H1 (cell line): ENCODE measurements at regions not wholly inside any gene's neighbourhood (a gene's known extent, or its start where the extent isn't known, plus 50 kb on each side); places are given as distances from the start of the nearest gene placed in this dataset.

Source experiments
- BACH1 ChIP-seq: IDR thresholded peaks from 2 replicates; pipeline ENCODE4 v1.6.1; 2012; ENCODE audit warnings: low read length, improper control_type of control experiment
- TEAD4 ChIP-seq: IDR thresholded peaks from 2 replicates; pipeline ENCODE4 v1.6.1; 2012; ENCODE audit warnings: low read depth, low read length, inconsistent platforms, mixed read lengths

GRCh38 chr2:163417596-163418337 is 318.0 kb downstream of the FIGN start (continued):
- TF ChIP-seq TEAD4, result no peak
- TF ChIP-seq BACH1, result no peak
